ENCODE measurements at regions not wholly inside any gene's neighbourhood (a gene's known extent, or its start where the extent isn't known, plus 50 kb on each side); places are given as distances from the start of the nearest gene placed in this dataset.

DNA sequence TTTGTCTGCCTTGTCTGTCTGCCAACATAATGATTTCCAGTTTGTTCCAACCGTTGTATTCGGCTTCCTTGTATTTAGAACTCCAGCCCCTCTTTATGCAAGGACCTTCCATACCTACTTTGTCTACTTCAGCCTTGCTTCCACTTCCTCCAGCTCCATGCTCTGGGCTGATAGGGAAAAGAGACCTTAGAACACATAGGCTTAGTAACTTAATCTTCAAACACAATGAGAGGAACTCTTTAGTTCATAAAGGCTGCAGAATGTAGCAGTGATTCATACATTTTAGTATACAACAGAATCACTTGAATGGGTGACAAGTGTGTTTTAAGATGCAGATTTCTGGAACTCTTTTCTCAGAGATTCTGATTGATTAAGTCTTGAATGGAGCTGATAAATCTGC is 102.8 kb upstream of the IFNE start:
- Histone ChIP-seq H3K36me3 (ENCODE audit: control insufficient read depth, insufficient read depth, low read length, severe bottlenecking) (no peaks in the 10 kb centered on the region), H3K27me3 (replicated peaks; ENCODE audit: control insufficient read depth, insufficient read depth, low read length) (no peaks in the 10 kb centered on the region), H3K4me1 (ENCODE audit: control insufficient read depth, insufficient read depth, low read length) (peaks cover 19% of the 10 kb centered on the region), H3K9ac (ENCODE audit: low read length) (no peak overlapping the region), H3K9me3 (ENCODE audit: control insufficient read depth, low read length) (no peaks in the 10 kb centered on the region), H3K4me3 (ENCODE audit: low read length) (no peak overlapping the region)
- no peak for DNase-seq (ENCODE audit: low read depth)

DNA sequence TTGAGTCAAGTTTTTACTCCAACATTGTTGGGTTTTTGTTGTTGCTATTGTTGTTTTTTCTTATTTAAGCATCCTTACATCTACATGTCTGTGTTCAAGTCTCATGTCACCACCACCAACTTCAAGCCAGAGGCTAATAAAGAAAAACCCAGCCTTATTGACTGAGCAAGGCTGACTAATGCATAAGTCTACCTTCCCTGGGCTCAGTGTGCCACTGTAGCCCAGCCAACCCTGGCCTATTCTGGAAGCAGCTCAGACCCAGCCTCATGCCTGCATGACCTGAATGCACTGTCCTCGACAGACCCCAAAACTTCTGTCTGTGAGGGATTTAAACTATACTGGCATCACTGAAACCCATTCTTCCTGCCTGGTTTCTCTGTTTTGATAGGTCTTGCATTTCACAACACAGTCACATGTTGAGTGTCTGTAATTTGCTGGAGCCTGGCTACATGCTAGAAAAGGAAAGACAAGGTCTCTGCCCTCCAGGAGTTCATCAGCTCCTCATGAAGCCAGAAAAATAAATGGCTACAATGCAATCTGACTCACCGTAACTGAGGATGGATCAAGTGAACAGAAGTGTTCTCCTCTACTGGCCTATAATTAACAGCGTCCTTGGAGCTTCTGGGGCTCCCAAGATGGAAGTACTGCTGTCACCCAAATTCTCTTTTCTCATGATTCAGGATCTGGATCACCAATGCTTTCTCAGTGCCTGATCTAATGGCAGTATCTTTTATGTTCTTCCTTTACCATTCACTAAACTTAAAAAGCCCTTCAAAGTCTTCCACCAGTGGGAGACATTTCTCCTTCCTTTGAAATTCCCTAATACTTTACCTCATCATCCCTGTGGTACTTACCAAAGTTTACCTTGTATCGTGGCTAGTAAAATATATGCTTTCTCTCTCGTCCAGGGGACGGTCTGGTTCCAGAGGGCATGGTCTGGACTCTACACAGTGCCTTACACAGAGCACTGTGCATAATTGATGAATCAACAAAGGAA is 103.9 kb upstream of the IFNE start:
- Histone ChIP-seq H3K27me3 (replicated peaks; ENCODE audit: control insufficient read depth, insufficient read depth, low read length) (no peaks in the 10 kb centered on the region), H3K9ac (ENCODE audit: low read length) (no peak overlapping the region), H3K9me3 (ENCODE audit: control insufficient read depth, low read length) (no peaks in the 10 kb centered on the region), H3K36me3 (ENCODE audit: control insufficient read depth, insufficient read depth, low read length, severe bottlenecking) (no peaks in the 10 kb centered on the region), H3K4me3 (ENCODE audit: low read length) (no peak overlapping the region), H3K4me1 (ENCODE audit: control insufficient read depth, insufficient read depth, low read length) (peaks cover 21% of the 10 kb centered on the region)
- DNase-seq (ENCODE audit: low read depth) = no peak

DNA sequence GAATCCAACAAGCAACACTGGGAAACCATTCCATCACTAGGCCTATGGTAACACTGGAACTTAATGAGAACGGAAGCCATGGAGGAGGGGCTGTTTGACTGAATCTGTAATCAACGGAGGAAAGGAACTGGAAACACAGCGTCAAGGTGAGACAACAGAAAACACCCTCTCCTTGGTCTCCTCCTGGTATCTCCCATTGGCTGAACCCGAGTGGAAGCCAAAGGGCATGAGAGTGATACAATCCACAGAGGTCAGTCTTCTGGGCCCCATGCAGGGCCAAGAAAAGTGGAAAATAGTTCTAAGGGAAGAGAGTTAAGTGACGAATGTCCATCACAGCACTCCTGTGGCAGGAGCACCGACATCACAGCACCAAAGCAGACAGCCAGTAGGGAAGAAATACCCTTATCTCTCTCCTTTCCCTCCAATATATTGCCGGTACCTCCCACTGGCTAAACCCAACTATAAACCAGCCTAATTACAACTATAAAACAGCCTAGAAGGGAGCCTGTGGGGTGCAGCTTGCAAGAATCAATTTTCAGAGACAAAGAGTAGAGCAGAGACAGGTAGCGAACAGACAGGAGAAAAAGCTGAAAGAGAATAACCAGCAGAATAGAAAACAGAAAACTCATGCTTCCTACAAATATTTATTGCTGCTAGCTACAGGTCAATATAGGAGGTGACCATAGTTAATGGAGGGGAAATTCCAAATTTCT is 107.4 kb upstream of the IFNE start:
- Histone ChIP-seq H3K4me3 (ENCODE audit: low read length) (no peak overlapping the region), H3K9me3 (ENCODE audit: control insufficient read depth, low read length) (no peaks in the 10 kb centered on the region), H3K36me3 (ENCODE audit: control insufficient read depth, insufficient read depth, low read length, severe bottlenecking) (no peaks in the 10 kb centered on the region), H3K27me3 (replicated peaks; ENCODE audit: control insufficient read depth, insufficient read depth, low read length) (no peaks in the 10 kb centered on the region), H3K4me1 (ENCODE audit: control insufficient read depth, insufficient read depth, low read length) (peaks cover 27% of the 10 kb centered on the region), H3K9ac (ENCODE audit: low read length) (no peak overlapping the region)
- DNase-seq (ENCODE audit: low read depth) = no peak

DNA sequence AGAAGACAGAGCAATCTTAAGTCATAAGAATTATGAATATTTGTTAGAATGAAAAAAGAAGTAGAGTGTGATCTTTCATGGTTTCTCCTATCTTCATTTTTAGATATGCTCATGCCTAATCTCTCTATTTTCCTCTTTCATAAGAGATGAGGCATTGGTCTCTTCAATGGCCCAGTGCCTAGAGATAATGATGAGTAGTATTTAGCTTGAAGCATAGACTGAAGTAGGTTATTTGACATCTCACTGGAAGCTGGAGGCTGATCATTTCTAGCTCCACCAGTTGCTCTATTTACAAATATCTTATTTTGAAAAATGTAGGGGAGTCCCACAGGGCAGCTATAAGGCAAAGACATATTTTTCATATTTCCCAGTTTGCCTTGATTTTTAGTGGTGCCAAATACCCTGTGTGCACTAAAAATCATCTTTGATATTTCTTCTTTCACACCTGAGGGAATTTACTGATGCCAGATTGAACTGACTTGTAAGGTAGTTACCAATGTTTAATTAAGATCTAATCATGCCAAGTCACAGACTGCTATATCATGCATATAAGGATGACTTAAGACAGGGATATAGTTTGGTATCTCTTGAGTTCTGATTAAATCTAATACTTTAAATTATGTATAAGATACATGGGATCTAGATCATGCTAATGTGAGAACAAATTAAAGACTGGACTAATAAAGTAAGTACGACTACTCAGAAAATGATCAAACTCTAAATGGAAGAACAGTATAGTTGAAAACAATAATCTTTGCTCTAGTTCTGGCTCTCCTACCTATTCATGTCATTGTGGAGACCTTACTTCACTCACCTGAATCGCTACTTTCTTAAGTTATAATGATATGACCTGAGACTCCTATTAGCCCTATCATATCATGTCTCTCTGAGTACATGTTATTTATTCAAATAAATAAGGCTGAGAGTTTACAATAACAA is 108.2 kb upstream of the IFNE start:
- Histone ChIP-seq H3K27me3 (replicated peaks; ENCODE audit: control insufficient read depth, insufficient read depth, low read length) (no peaks in the 10 kb centered on the region), H3K4me3 (ENCODE audit: low read length) (no peak overlapping the region), H3K36me3 (ENCODE audit: control insufficient read depth, insufficient read depth, low read length, severe bottlenecking) (no peaks in the 10 kb centered on the region), H3K9me3 (ENCODE audit: control insufficient read depth, low read length) (no peaks in the 10 kb centered on the region), H3K9ac (ENCODE audit: low read length) (no peak overlapping the region), H3K4me1 (ENCODE audit: control insufficient read depth, insufficient read depth, low read length) (peaks cover 27% of the 10 kb centered on the region)
- DNase-seq (ENCODE audit: low read depth) = no peak

DNA sequence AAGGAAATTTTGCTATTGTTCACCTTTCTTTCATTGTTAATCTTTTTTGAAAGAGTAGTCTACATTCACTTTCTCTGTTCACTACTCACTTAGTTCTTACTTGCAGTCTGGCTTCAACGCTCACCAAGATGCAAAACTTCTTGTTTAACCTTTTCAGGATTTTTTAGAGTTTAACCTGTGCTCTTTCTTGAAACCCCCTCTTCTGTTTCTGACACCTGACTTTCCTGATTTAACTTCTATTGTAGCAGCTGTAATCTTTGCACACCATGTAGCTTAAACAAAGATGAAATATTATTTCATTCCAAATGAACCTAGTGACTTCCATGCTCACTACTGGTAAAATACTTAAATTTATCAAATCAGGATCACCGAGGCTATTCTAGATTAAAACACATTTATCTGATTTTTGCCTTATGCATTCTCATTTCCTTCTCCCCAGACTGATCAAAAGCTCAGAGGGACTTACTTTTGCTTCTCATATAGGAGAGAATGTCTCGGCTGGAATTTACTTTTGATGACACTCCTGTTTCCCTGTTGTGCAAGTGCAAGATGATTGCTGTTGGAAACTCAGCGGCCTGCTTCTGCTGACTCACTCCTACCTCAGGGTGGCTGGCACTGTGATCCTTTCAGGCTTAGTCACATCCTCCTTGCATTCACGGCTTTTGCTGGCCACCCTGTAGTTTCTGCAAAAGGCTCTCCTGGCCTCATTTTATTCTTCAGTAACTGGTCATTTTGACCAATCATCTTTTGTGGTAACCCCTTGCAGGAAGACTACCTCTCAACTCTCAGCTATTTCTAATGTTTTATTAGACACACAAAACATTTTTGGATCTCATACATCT is 109.3 kb upstream of the IFNE start:
- peak overlapping the region; percentile 67 for H3K9ac ChIP-seq (ENCODE audit: low read length)
- H3K9me3 ChIP-seq (ENCODE audit: control insufficient read depth, low read length) = no peaks in the 10 kb centered on the region
- no peaks in the 10 kb centered on the region for H3K27me3 ChIP-seq (replicated peaks; ENCODE audit: control insufficient read depth, insufficient read depth, low read length)
- no peaks in the 10 kb centered on the region for H3K36me3 ChIP-seq (ENCODE audit: control insufficient read depth, insufficient read depth, low read length, severe bottlenecking)
- peak; percentile 96 for DNase-seq (ENCODE audit: low read depth)
- H3K4me1 ChIP-seq (ENCODE audit: control insufficient read depth, insufficient read depth, low read length) = peaks cover 18% of the 10 kb centered on the region
- peak overlapping the region; percentile 58 for H3K4me3 ChIP-seq (ENCODE audit: low read length)

DNA sequence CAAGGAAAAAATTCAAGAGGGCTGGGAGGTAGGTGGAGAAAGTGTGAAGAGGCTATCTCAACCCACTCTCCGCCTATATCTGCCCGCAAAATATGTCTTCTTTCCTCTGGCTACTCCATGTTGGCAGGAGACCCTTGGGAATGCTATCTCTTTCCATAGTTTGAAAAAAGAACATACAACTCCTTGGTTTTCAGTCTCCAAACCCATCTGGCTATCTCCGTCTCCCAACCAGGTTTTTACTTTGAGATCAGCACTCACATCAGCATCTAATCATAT is 109.9 kb upstream of the IFNE start:
- Histone ChIP-seq H3K27me3 (replicated peaks; ENCODE audit: control insufficient read depth, insufficient read depth, low read length) (no peaks in the 10 kb centered on the region), H3K36me3 (ENCODE audit: control insufficient read depth, insufficient read depth, low read length, severe bottlenecking) (no peaks in the 10 kb centered on the region), H3K4me3 (ENCODE audit: low read length) (peak overlapping the region; percentile 58), H3K9me3 (ENCODE audit: control insufficient read depth, low read length) (no peaks in the 10 kb centered on the region), H3K9ac (ENCODE audit: low read length) (peak overlapping the region; percentile 33), H3K4me1 (ENCODE audit: control insufficient read depth, insufficient read depth, low read length) (peaks cover 18% of the 10 kb centered on the region)
- no peak for DNase-seq (ENCODE audit: low read depth)

DNA sequence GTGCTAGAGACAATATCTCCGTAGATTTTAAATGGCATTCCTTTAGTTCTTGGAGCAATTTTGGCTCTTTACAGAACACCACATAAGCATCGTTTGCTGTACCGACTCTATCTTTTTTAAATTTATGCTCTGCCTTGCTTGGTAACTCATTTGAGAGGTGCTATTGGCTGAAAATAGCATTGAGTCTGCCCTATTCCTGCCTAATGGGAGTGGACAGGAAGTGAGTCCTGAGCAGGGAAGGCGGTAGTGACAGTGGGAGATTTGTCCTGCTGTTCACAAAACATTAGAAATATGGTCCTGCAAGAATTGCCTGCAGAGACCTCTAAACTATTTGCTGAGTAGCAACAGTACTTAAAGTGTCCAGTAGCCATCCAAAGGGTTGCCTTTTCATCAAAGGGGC is 115.2 kb upstream of the IFNE start:
- H3K9me3 ChIP-seq (ENCODE audit: control insufficient read depth, low read length) = no peaks in the 10 kb centered on the region

DNA sequence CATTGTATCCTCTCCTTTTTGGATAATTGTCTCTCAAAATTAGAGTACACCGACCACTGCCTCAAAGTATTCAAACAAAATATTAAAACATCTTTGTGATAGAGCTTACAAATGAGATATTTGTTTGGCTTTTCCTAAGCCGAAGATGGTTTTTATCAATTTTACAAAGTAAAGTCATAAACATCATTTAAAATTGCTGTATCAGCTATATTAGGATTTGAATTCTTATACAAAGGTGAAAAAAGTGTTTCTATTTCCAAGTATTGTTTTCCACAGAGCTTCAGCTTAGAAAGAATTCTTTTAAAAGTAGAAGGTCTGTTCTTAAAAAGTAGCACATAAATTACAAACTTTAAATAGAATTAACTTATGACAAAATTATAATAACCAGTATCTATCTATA is 116.6 kb upstream of the IFNE start:
- Histone ChIP-seq H3K9ac (ENCODE audit: low read length) (no peak overlapping the region), H3K4me1 (ENCODE audit: control insufficient read depth, insufficient read depth, low read length) (no peaks in the 10 kb centered on the region), H3K9me3 (ENCODE audit: control insufficient read depth, low read length) (no peaks in the 10 kb centered on the region), H3K27me3 (replicated peaks; ENCODE audit: control insufficient read depth, insufficient read depth, low read length) (no peaks in the 10 kb centered on the region), H3K36me3 (ENCODE audit: control insufficient read depth, insufficient read depth, low read length, severe bottlenecking) (no peaks in the 10 kb centered on the region), H3K4me3 (ENCODE audit: low read length) (no peak overlapping the region)
- DNase-seq (ENCODE audit: low read depth) = no peak

More for the DNA sequence above, 115.2 kb upstream of the IFNE start:
- H3K36me3 ChIP-seq (ENCODE audit: control insufficient read depth, insufficient read depth, low read length, severe bottlenecking) = no peaks in the 10 kb centered on the region
- H3K27me3 ChIP-seq (replicated peaks; ENCODE audit: control insufficient read depth, insufficient read depth, low read length) = no peaks in the 10 kb centered on the region
- no peak overlapping the region for H3K9ac ChIP-seq (ENCODE audit: low read length)
- peaks cover 4% of the 10 kb centered on the region for H3K4me1 ChIP-seq (ENCODE audit: control insufficient read depth, insufficient read depth, low read length)
- DNase-seq (ENCODE audit: low read depth) = no peak
- H3K4me3 ChIP-seq (ENCODE audit: low read length) = no peak overlapping the region

DNA sequence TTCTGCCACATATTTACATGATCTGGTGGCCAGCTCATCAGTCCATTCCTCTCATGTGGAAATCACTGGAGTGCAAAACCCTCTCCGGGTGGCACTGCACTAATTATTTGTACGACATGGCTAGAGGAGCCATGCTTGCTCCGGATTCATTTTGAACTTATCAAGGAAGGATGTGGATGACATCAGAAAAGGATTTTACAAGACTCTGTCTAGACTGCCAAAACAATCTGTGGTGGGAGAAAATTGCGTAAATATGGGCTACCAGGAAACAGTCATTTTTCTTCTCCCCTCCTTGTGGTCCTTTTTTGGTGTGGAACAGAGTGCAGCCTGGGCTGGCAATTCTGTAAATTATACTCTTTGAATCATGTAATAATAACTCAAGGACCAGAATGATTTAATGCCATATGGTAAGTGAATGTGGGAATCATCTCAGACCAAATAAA is 123.4 kb upstream of the IFNE start:
- H3K9ac ChIP-seq (ENCODE audit: low read length) = peak overlapping the region; percentile 22
- peak overlapping the region; percentile 57 for H3K4me3 ChIP-seq (ENCODE audit: low read length)
- no peaks in the 10 kb centered on the region for H3K9me3 ChIP-seq (ENCODE audit: control insufficient read depth, low read length)
- peaks cover 17% of the 10 kb centered on the region for H3K4me1 ChIP-seq (ENCODE audit: control insufficient read depth, insufficient read depth, low read length)
- H3K36me3 ChIP-seq (ENCODE audit: control insufficient read depth, insufficient read depth, low read length, severe bottlenecking) = no peaks in the 10 kb centered on the region
- H3K27me3 ChIP-seq (replicated peaks; ENCODE audit: control insufficient read depth, insufficient read depth, low read length) = no peaks in the 10 kb centered on the region
- DNase-seq (ENCODE audit: low read depth) = peak; percentile 57

DNA sequence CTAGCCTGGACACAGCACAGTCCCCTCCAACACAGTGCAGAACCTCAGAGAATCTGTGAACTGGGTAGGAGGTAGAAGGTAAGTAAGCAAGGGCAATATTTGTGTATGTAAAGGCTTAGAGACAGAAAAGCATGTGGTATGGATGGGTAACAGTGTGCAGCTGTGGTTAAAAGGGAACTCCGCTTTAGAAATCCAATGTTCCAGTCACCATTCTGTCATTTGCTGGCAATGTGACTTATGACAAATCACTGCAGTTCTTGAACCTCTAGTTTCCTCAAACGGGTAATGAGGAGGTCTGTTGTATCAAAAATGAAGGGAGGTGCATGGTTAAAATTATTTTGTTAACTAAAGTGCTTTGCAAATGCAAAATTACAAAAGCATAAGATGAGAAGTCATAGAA is 125.5 kb upstream of the IFNE start:
- H3K9ac ChIP-seq (ENCODE audit: low read length) = no peak overlapping the region
- DNase-seq (ENCODE audit: low read depth) = no peak
- no peaks in the 10 kb centered on the region for H3K27me3 ChIP-seq (replicated peaks; ENCODE audit: control insufficient read depth, insufficient read depth, low read length)
- H3K9me3 ChIP-seq (ENCODE audit: control insufficient read depth, low read length) = no peaks in the 10 kb centered on the region
- H3K36me3 ChIP-seq (ENCODE audit: control insufficient read depth, insufficient read depth, low read length, severe bottlenecking) = no peaks in the 10 kb centered on the region
- H3K4me3 ChIP-seq (ENCODE audit: low read length) = no peak overlapping the region
- H3K4me1 ChIP-seq (ENCODE audit: control insufficient read depth, insufficient read depth, low read length) = peaks cover 24% of the 10 kb centered on the region

Data from adipocyte (in vitro differentiated cells).